ENCODE measurements at regions not wholly inside any gene's neighbourhood (a gene's known extent, or its start where the extent isn't known, plus 50 kb on each side); places are given as distances from the start of the nearest gene placed in this dataset.

DNA sequence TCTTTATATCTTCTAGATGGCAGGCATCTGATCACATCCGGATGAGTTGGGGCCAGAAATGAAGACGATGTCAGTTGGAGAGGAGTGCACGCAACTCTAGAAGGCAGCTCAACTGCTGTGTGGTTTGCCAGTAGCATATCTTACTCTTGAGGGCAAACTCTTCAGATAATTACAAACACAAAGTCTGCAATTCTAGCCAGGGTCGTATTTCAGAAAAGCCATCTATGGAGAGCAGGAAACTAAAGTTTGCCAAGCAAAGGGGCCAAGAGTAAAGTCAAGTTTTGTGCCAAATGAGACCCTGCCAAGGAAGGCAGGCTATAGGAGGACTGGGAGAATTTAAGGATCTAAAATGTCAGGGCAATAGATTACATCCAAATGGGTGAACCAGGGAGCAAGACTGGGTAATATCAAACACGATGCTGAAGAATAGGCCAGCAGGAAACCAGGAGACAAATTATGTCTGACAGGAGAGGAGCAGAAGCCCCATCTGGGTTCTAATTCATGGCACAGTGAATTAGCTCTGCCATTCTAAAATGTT, 312.5 kb upstream of the SEMA3C start:
- no peak for DNase-seq (ENCODE audit: low read depth in 1 of 2, low spot score in 2 of 2)
- Histone ChIP-seq H4K8ac (ENCODE audit: extremely low read depth, insufficient read depth, low read length) (no peak overlapping the region), H3K27ac (ENCODE audit: low read depth, low read length) (no peak overlapping the region), H4K91ac (replicated peaks; ENCODE audit: insufficient read length, low read length) (no peak overlapping the region), H2BK20ac (ENCODE audit: low read length) (no peak overlapping the region), H2BK120ac (replicated peaks; ENCODE audit: low read depth, low read length) (no peak overlapping the region), H4K5ac (ENCODE audit: insufficient read length, low read depth, low read length) (no peak overlapping the region), H2BK5ac (ENCODE audit: low read depth, low read length) (no peak overlapping the region), H3K79me2 (ENCODE audit: control insufficient read depth in 1 of 2, insufficient read depth in 2 of 2, low read length in 2 of 2) (no peaks in the 10 kb centered on the region), H3K56ac (replicated peaks; ENCODE audit: insufficient read length, low read depth, low read length) (no peak overlapping the region), H3K23ac (ENCODE audit: insufficient read length) (no peak overlapping the region), H3K4ac (replicated peaks; ENCODE audit: insufficient read length, low read depth, low read length) (no peak overlapping the region), H3K14ac (ENCODE audit: insufficient read length) (no peak overlapping the region), H3K79me1 (ENCODE audit: low read depth, low read length) (no peaks in the 10 kb centered on the region), H4K20me1 (replicated peaks in 1 of 2; ENCODE audit: control insufficient read depth in 1 of 2, insufficient read depth in 2 of 2, low read length in 2 of 2) (no peaks in the 10 kb centered on the region), H3K36me3 (ENCODE audit: control insufficient read depth in 2 of 4, insufficient read depth in 4 of 4, low read length in 3 of 4) (no peaks in the 10 kb centered on the region), H2AK5ac (ENCODE audit: low read depth, low read length) (no peak overlapping the region), H3K23me2 (ENCODE audit: low read depth, low read length) (no peaks in the 10 kb centered on the region), H3K18ac (ENCODE audit: extremely low read depth, low read length) (no peak overlapping the region), H3K27me3 (replicated peaks in 1 of 4; ENCODE audit: control insufficient read depth in 3 of 4, extremely low read depth in 1 of 4, insufficient read depth in 3 of 4, low read length in 3 of 4) (no peaks in the 10 kb centered on the region), H3K9ac (replicated peaks in 1 of 4; ENCODE audit: extremely low read depth in 1 of 4, low read depth in 3 of 4, low read length in 3 of 4) (no peak overlapping the region), H3K9me3 (ENCODE audit: insufficient read depth in 2 of 2, low read depth in 1 of 2, low read length in 1 of 2) (no peaks in the 10 kb centered on the region; a peak in 1 of 4 replicates), H3K4me3 (ENCODE audit: extremely low read depth in 1 of 4, insufficient read depth in 2 of 4, low read depth in 3 of 4, low read length in 4 of 4) (no peak overlapping the region), H3K4me1 (replicated peaks in 1 of 4; ENCODE audit: control insufficient read depth in 3 of 4, insufficient read depth in 4 of 4, low read length in 3 of 4) (peaks cover 2 to 5% (median 3%) of the 10 kb centered on the region in 4 experiments; a peak in 2 of 7 replicates), H2AFZ (ENCODE audit: low read length) (no peak overlapping the region), H2BK15ac (ENCODE audit: low read length) (no peak overlapping the region), H3K4me2 (ENCODE audit: insufficient read depth in 1 of 2, low read depth in 2 of 2, low read length in 2 of 2) (no peak overlapping the region), H2BK12ac (ENCODE audit: low read depth, low read length) (no peak overlapping the region)
- no peak for FAIRE-seq
- CTCF ChIA-PET (ENCODE audit: partially characterized antibody) = interaction anchor here (1.2 kb wide), 1 partner anchor 16 kb away, joined by 3 read pairs; no protein-coding TSS in a partner anchor
- WGBS, 2 experiments (ENCODE audit: extremely low coverage in 1 of 2, insufficient coverage in 1 of 2, insufficient read length in 1 of 2, insufficient replicate concordance in 2 of 2, low coverage in 1 of 2, low lambda C conversion rate in 2 of 2, missing lambda C conversion rate in 1 of 2) = 94% methylated on average over 5 of the region's 5 CpGs; no CpG with 5 or more reads in 1 of the 2 experiments
- POLR2A ChIA-PET (ENCODE audit: partially characterized antibody) = no interaction called here
- TF ChIP-seq TCF12 (IDR thresholded peaks at IDR 0.05; ENCODE audit: low read depth, low read length) (no peak), SIX5 (IDR thresholded peaks at IDR 0.05; ENCODE audit: low read depth, low read length) (no peak), JUN (IDR thresholded peaks at IDR 0.05; ENCODE audit: low read depth, low read length) (no peak), RXRA (IDR thresholded peaks at IDR 0.05; ENCODE audit: insufficient read depth, low read depth, low read length) (no peak), EZH2 (IDR thresholded peaks at IDR 0.05; ENCODE audit: low read depth, low read length, severe bottlenecking) (no peak), YY1 (IDR thresholded peaks at IDR 0.05; ENCODE audit: low read depth, low read length) (no peak), CBX8 (IDR thresholded peaks at IDR 0.05; ENCODE audit: borderline replicate concordance, low read depth, low read length) (no peak), BRCA1 (IDR thresholded peaks at IDR 0.05; ENCODE audit: low read depth, low read length) (no peak), EGR1 (IDR thresholded peaks at IDR 0.05; ENCODE audit: borderline replicate concordance, low read depth, low read length) (no peak), GABPA (IDR thresholded peaks at IDR 0.05; ENCODE audit: borderline replicate concordance, insufficient read depth, low read length) (no peak), POLR2AphosphoS5 (IDR thresholded peaks at IDR 0.05; ENCODE audit: low read depth, low read length) (no peak), CHD2 (IDR thresholded peaks at IDR 0.05; ENCODE audit: low read length) (no peak)
- TF ChIP-seq, protein P1, sequence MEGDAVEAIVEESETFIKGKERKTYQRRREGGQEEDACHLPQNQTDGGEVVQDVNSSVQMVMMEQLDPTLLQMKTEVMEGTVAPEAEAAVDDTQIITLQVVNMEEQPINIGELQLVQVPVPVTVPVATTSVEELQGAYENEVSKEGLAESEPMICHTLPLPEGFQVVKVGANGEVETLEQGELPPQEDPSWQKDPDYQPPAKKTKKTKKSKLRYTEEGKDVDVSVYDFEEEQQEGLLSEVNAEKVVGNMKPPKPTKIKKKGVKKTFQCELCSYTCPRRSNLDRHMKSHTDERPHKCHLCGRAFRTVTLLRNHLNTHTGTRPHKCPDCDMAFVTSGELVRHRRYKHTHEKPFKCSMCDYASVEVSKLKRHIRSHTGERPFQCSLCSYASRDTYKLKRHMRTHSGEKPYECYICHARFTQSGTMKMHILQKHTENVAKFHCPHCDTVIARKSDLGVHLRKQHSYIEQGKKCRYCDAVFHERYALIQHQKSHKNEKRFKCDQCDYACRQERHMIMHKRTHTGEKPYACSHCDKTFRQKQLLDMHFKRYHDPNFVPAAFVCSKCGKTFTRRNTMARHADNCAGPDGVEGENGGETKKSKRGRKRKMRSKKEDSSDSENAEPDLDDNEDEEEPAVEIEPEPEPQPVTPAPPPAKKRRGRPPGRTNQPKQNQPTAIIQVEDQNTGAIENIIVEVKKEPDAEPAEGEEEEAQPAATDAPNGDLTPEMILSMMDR (IDR thresholded peaks at IDR 0.05; ENCODE audit: control extremely low read depth in 1 of 3, insufficient read depth in 1 of 3, low read depth in 1 of 3, low read length in 3 of 3) = no peak
